NCI-H1105 treated with DMSO at 0.1 percent for 48 hours (cell line): ENCODE measurements at regions not wholly inside any gene's neighbourhood (a gene's known extent, or its start where the extent isn't known, plus 50 kb on each side); places are given as distances from the start of the nearest gene placed in this dataset.
A peak's percentile ranks its signal among the peaks of the same experiment; 100 is the strongest.
"Not testable (repeated sequence)": the region's sequence is repeated elsewhere in the genome, so short reads cannot be mapped to it uniquely, and the experiment has no call there.

Experiments used
- DNase-seq: peaks from one replicate; lab custom pipeline; 2025; lab: John Stamatoyannopoulos, UW

DNA sequence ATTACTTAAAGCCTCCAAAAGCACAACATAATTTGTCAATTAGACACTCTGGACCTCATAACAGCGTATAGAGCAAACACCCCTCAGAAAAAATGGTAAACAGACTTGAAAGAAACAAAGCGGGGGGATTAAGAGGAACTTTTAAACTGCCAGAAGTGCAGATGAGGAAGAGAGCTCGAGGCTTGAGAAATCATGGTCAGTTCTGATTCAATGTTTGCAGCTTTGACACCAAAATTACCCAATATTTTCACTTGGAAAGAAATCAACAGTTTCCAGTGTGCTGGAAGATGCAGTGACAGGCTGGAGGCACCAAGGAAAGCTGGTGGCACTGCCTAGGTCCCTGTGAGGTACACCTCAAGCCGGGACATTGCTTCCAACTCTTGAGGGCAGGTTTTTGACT, 180.9 kb upstream of the TOX3 start:
- DNase-seq, result no peak

GRCh38 chr16:52727441-52727840, 180.5 kb upstream of the TOX3 start:
- DNase-seq, result no peak

DNA sequence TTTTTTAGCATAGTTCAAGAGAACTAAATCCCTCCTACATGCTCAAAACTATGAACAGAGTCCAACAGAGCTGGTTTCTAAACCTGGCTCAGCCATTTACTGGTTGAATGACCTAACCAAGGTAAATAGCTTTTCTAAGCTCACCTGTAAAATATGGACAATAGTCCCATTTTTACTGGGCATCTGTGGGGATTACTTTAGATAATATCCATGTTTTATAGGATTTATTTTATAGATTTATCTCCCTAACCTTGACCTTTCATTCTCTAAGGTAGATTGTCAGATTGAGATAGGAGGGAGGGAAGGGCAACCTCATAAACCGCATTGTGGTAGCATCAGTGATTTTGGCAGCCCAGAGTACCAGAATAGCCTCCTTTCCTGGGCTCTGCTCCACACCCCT, 178.5 kb upstream of the TOX3 start:
- no peak for DNase-seq

GRCh38 chr16:52725043-52725442, 178.1 kb upstream of the TOX3 start:
- DNase-seq, result no peak

- no peak for DNase-seq
These were observed 174.4 kb upstream of the TOX3 start for GRCh38 chr16:52721331-52721730.

DNA sequence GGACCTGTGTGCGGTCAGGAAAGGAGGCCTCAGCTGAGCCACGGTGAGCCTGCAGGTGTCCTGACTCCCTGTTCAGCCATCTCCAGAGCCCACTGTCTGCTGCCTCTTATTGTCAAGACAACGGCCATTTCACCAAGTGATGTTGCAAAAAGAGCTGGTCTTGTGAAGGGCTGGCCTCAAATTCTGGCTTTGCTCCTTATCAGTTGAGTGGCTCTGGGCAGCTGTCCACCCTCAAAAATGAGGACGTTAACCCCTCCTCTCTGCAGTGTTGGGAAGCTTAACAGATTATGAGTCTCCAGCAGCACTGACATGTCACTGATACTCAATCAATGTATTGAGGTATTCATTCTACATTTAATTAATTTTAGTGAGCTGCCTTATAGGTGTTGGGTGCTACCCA, 171.1 kb upstream of the TOX3 start:
- no peak for DNase-seq

DNA sequence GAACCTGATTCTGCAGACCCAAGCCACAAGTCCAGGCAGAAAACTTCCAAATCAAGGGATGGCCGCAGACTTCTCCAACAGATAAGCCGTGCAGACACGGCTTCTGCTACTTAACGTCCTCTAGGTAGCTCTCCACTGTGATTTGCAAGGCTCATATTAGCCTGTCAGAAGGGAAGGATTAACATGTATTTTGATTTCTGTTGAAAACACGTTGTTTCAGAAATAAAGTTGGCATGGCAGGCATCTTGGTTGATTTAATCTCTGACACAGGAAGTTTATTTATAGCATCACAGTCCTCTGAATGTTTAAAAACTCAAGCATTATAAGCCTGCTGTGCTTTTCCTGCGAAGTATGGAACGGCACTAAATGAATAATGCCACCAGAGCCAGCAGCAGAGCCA, 166.8 kb upstream of the TOX3 start:
- no peak for DNase-seq

GRCh38 chr16:52709306-52709705, 162.4 kb upstream of the TOX3 start:
- no peak for DNase-seq

- DNase-seq, result no peak
These were observed 161.5 kb upstream of the TOX3 start for GRCh38 chr16:52708476-52708875.

DNA sequence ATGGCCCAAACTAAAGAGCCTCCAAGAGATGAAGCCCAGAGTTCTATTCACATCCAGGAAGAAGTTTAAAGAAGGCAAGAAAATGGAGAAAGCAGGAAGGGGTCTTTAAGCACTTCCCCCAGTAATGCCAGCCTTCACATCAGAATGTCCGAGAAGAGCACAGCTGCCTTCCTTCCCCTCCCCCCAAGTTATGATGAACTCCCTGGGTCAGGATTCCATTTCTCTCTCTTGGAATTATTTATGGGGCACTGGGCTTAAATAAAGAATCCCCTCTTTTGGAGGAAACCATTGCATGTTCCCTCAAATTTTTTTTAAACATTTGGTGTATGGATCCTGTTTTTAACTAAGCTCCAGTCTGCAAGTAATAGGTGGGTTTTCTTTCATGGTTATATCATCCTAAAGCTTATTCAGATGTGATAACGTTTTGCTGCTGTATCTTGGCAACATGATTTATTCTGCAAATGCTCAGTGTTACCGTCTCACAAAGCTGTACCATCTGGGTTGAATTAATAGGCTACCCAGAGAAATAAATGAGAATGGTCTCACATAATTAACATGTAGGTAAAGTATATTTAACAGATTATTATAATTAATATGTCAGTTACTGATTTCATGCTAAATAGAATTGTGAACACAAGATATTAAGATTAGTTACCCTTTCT, 160.9 kb upstream of the TOX3 start:
- no peak for DNase-seq

DNA sequence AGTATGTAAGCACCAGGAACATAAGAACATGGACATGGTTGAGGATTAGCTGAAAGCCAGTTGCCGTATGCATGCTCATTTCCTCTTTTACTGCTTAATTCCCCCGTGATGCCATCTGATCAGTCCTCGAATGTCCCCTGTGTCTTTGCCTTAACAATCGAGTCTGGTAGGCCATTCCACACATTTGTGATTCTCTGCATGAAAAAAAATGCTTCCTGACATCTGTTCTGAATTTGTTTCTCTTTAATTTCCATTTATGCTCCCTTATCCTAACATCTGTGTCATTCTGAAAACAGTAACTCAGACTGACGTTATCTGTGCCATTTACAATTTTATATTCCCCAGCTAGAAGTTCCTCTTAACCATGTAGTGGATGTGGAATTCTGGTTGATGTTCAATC, 158.2 kb upstream of the TOX3 start:
- no peak for DNase-seq

GRCh38 chr16:52697971-52698370, 151.0 kb upstream of the TOX3 start:
- no peak for DNase-seq

DNA sequence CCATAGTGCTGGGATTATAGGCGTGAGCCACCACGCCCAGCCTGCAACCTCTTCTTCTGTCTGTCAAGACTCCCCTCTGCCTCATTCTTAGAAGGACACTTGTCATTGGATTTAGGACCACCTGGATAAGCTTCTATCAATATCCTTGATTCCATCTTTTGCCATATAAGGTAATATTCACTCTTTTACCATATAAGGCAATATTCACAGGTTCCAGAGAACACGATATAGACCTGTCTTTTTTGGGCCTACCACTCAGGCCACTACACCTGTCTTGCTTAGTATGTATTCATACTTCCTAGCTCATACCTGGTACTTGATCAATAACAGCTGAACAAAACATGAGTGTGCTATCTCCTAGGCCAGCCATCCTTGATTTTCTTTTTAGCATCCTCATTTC, 149.2 kb upstream of the TOX3 start:
- no peak for DNase-seq

GRCh38 chr16:52690468-52690867, 143.5 kb upstream of the TOX3 start:
- peak; percentile 11 for DNase-seq

DNA sequence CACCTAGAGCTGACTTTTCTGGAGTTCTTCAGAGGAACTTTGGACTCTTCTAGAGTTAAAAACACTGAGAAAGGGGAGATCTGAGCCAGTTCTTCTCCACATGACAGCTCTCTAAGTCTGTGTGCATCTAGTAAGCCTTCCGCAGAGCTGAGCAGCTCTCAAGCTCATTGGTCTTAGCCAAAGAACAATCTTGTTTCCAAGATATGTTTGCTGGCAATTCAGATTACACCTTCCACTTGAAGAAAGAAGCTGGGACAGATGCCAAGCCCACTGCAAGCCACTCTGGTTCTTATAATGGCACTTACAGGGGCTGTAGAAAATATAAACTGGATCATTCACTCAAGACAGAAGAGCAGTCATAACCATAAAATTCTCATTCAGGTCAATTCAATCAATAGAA, 134.1 kb upstream of the TOX3 start:
- DNase-seq, result peak; percentile 74

GRCh38 chr16:52677501-52677900, 130.6 kb upstream of the TOX3 start:
- DNase-seq, result peak; percentile 18

GRCh38 chr16:52676959-52677358, 130.0 kb upstream of the TOX3 start:
- DNase-seq, result no peak

DNA sequence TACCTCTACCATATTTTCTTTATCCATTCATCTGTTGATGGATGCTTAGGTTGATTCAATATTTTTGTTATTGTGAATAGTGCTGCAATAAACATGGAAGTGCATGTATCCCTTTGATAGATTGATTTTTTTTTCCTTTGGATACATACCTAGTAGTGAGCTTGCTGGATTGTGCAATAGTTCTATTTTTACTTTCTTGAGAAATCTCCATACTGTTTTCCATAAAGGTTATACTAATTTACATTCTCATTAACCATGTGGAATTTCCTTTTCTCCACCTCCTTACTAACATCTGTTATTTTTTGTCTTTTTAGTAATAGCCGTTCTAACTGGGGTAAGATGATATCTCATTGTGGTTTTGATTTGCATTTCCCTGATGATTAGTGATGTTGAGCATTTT, 124.6 kb upstream of the TOX3 start:
- DNase-seq, result no peak

- DNase-seq, result no peak
These were observed 111.0 kb upstream of the TOX3 start for GRCh38 chr16:52657924-52658323.

GRCh38 chr16:52655916-52656315, 109.0 kb upstream of the TOX3 start:
- not testable (repeated sequence) for DNase-seq

DNA sequence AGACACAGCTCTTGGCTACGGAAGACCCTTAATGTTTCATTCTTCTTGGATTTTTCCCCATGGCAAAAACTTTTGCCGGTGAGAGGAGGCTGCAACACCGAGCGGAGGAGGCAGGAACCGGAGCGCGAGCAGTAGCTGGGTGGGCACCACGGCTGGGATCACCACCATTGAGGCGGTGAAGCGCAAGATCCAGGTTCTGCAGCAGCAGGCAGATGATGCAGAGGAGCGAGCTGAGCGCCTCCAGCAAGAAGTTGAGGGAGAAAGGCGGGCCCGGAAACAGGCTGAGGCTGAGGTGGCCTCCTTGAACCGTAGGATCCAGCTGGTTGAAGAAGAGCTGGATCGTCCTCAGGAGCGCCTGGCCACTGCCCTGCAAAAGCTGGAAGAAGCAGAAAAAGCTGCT, 108.2 kb upstream of the TOX3 start:
- DNase-seq, result not testable (repeated sequence)

- no peak for DNase-seq
These were observed 105.1 kb upstream of the TOX3 start for GRCh38 chr16:52652033-52652432.

- DNase-seq, result no peak
These were observed 103.8 kb upstream of the TOX3 start for GRCh38 chr16:52650789-52651188.

DNA sequence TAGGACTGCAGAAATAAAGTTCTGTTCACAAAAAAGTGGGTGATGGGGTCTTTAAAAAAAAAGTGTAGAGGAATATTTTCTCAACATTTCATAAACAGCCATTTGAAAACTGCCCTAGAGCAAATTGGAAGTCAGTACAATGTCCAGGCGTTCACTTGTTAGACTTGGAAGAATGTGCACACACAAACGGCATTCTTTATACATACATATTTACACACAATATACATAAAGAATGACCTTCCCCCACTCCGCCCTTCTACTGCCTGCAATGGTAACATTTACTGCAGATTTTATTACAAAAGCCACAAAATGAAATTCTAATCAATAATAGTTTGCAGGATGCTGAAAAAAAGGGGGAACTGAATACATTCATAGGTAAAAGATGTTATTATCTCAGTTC, 103.4 kb upstream of the TOX3 start:
- DNase-seq, result no peak

GRCh38 chr16:52649870-52650269, 102.9 kb upstream of the TOX3 start:
- DNase-seq, result no peak
